ENCODE measurements at regions not wholly inside any gene's neighbourhood (a gene's known extent, or its start where the extent isn't known, plus 50 kb on each side); places are given as distances from the start of the nearest gene placed in this dataset.

DNA sequence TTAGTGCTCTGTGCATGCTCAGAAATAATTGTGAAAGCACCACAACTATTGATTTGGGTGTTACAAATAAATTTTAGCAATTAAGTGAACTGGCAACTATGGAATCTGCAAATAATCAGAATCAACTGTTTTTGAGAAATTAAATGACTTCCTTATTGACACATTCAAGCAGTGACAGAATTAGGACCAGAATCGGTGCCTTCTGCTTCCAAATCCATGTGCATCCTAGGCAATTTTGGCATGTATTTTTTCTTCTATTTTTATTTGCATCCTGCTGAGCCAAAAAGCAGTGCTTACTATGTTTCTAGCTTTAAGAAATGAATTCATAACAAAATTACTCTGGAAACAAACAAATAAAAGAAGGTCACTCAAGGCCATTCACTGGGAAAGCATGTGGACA, 408.2 kb downstream of the GXYLT1 start:
- Mint-ChIP-seq H3K4me3 (ENCODE audit: unreplicated experiment) (no peak overlapping the region), H3K27me3 (ENCODE audit: low read depth) (no peaks in the 10 kb centered on the region), H3K4me1 (ENCODE audit: low read depth) (no peaks in the 10 kb centered on the region), H3K36me3 (ENCODE audit: low read depth) (no peaks in the 10 kb centered on the region), H3K27ac (ENCODE audit: unreplicated experiment) (no peak overlapping the region), H3K9me3 (ENCODE audit: low read depth) (peaks cover 5% of the 10 kb centered on the region)
- no peak for TF ChIP-seq CTCF (IDR thresholded peaks at IDR 0.05)
- no peak for DNase-seq (ENCODE audit: low spot score)

DNA sequence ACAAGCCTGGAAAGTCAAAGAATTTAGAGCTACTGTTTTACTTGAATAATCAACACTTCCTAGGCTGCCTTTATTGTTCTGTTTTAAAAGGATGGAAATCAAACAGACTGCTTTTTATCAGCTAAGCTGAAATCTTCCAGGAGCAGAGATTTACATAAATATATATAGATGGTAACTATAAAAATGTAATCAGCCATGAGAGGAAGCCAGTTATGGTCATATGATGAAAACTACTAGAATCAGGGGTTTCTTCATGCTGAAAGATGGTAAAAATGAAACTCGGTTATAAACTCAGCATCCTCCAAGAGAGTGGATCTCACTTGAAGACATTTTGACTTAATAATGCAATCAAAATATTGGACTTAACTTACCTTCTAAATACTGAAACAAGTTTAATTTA, 413.0 kb downstream of the GXYLT1 start:
- Mint-ChIP-seq H3K4me1 (ENCODE audit: low read depth) (no peaks in the 10 kb centered on the region), H3K9me3 (ENCODE audit: low read depth) (peaks cover 5% of the 10 kb centered on the region), H3K27me3 (ENCODE audit: low read depth) (no peaks in the 10 kb centered on the region), H3K36me3 (ENCODE audit: low read depth) (no peaks in the 10 kb centered on the region), H3K4me3 (ENCODE audit: unreplicated experiment) (no peak overlapping the region), H3K27ac (ENCODE audit: unreplicated experiment) (no peak overlapping the region)
- DNase-seq (ENCODE audit: low spot score), result no peak
- no peak for TF ChIP-seq CTCF (IDR thresholded peaks at IDR 0.05)

- Mint-ChIP-seq H3K4me3 (ENCODE audit: unreplicated experiment) (no peak overlapping the region), H3K27ac (ENCODE audit: unreplicated experiment) (no peak overlapping the region), H3K9me3 (ENCODE audit: low read depth) (peaks cover 5% of the 10 kb centered on the region), H3K36me3 (ENCODE audit: low read depth) (no peaks in the 10 kb centered on the region), H3K27me3 (ENCODE audit: low read depth) (no peaks in the 10 kb centered on the region), H3K4me1 (ENCODE audit: low read depth) (no peaks in the 10 kb centered on the region)
- DNase-seq (ENCODE audit: low spot score), result no peak
- no peak for TF ChIP-seq CTCF (IDR thresholded peaks at IDR 0.05)
Observed at GRCh38 chr12:41731061-41731460, 413.6 kb downstream of the GXYLT1 start.

DNA sequence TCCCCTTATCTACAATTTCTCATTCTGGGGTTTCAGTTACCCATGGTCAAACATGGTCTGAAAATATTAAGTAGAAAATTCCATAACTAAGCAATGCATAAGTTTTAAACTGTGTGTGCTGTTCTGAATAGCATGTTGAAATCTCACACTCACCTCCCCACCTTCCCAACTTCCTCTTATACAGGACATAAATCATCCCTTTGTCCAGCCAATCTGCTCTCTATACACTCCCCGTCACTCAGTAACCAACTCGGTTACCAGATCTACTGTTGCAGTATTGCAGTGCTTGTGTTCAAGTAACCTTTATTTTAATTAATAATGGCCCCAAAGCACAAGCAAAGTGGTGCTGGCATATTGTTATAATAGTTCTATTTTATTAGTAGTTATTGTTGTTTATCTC, 420.5 kb downstream of the GXYLT1 start:
- H3K36me3 Mint-ChIP-seq (ENCODE audit: low read depth), result no peaks in the 10 kb centered on the region
- H3K9me3 Mint-ChIP-seq (ENCODE audit: low read depth), result peaks cover 4% of the 10 kb centered on the region
- H3K27me3 Mint-ChIP-seq (ENCODE audit: low read depth), result no peaks in the 10 kb centered on the region
- no peaks in the 10 kb centered on the region for H3K4me1 Mint-ChIP-seq (ENCODE audit: low read depth)
- DNase-seq (ENCODE audit: low spot score), result no peak
- no peak for TF ChIP-seq CTCF (IDR thresholded peaks at IDR 0.05)
- no peak overlapping the region for H3K27ac Mint-ChIP-seq (ENCODE audit: unreplicated experiment)
- H3K4me3 Mint-ChIP-seq (ENCODE audit: unreplicated experiment), result no peak overlapping the region

GRCh38 chr12:41719214-41719613, 425.5 kb downstream of the GXYLT1 start:
- Mint-ChIP-seq H3K27ac (ENCODE audit: unreplicated experiment) (no peak overlapping the region), H3K9me3 (ENCODE audit: low read depth) (peaks cover 4% of the 10 kb centered on the region), H3K36me3 (ENCODE audit: low read depth) (no peaks in the 10 kb centered on the region), H3K4me3 (ENCODE audit: unreplicated experiment) (no peak overlapping the region), H3K4me1 (ENCODE audit: low read depth) (no peaks in the 10 kb centered on the region), H3K27me3 (ENCODE audit: low read depth) (no peaks in the 10 kb centered on the region)
- no peak for TF ChIP-seq CTCF (IDR thresholded peaks at IDR 0.05)
- DNase-seq (ENCODE audit: low spot score), result no peak

Measured in chondrocyte (in vitro differentiated cells).